Fibroblast of lung (primary cell): ENCODE measurements at regions not wholly inside any gene's neighbourhood (a gene's known extent, or its start where the extent isn't known, plus 50 kb on each side); places are given as distances from the start of the nearest gene placed in this dataset.
A peak's percentile ranks its signal among the peaks of the same experiment; 100 is the strongest.

Source experiments
- DNase-seq, 2 donors: peaks; one replicate each; pipeline versions ENCODE4 v3.0.0 to v3.0.0-alpha.2; 2010; ENCODE audit warnings: low read depth in 2 of 2
- H2AFZ ChIP-seq: 2 replicates; pipeline ENCODE4 v1.5.1; 2012; ENCODE audit warnings: low read length, control low read depth, inconsistent platforms
- H3K27ac ChIP-seq: 2 replicates; pipeline ENCODE4 v1.5.1; 2011; ENCODE audit warnings: low read length, control low read depth; ENCODE audit not compliant: insufficient read depth
- H3K27me3 ChIP-seq: 2 replicates; pipeline ENCODE4 v1.5.1; 2011; ENCODE audit warnings: mild to moderate bottlenecking, low read length; ENCODE audit not compliant: control insufficient read depth, insufficient read depth
- H3K36me3 ChIP-seq: 2 replicates; pipeline ENCODE4 v1.5.1; 2011; ENCODE audit warnings: low read length; ENCODE audit not compliant: control insufficient read depth, insufficient read depth
- H3K4me1 ChIP-seq: 2 replicates; pipeline ENCODE4 v1.5.1; 2011; ENCODE audit warnings: low read length; ENCODE audit not compliant: control insufficient read depth, insufficient read depth; ENCODE audit errors: extremely low read depth
- H3K4me2 ChIP-seq: 2 replicates; pipeline ENCODE4 v1.5.1; 2011; ENCODE audit warnings: low read length, control low read depth; ENCODE audit not compliant: insufficient read depth; ENCODE audit errors: extremely low read depth
- H3K4me3 ChIP-seq, 4 experiments: fragments of 200-600 bp in 1 of 4; sonication (generic) in 1 of 4; replicated peaks in 1 of 4; 2 replicates each; pipeline ENCODE4 v1.5.1; 2011 to 2016; ENCODE audit warnings: low read length in 4 of 4, low read depth in 3 of 4, mild to moderate bottlenecking in 3 of 4, control low read depth in 2 of 4, inconsistent platforms in 1 of 4, mixed read lengths in 1 of 4; ENCODE audit not compliant: insufficient read depth in 1 of 4; ENCODE audit errors: control extremely low read depth in 1 of 4
- H3K79me2 ChIP-seq: 2 replicates; pipeline ENCODE4 v1.5.1; 2012; ENCODE audit warnings: mild to moderate bottlenecking, low read length, inconsistent platforms; ENCODE audit not compliant: control insufficient read depth, insufficient read depth
- H3K9ac ChIP-seq: 2 replicates; pipeline ENCODE4 v1.5.1; 2011; ENCODE audit warnings: mild to moderate bottlenecking, low read length, control low read depth; ENCODE audit not compliant: insufficient read depth
- H3K9me3 ChIP-seq: 2 replicates; pipeline ENCODE4 v1.5.1; 2012; ENCODE audit warnings: low read depth, low read length; ENCODE audit not compliant: control insufficient read depth, insufficient read depth
- H4K20me1 ChIP-seq: 2 replicates; pipeline ENCODE4 v1.5.1; 2011; ENCODE audit warnings: low read length; ENCODE audit not compliant: control insufficient read depth, insufficient read depth; ENCODE audit errors: extremely low read depth
- CTCF ChIP-seq, 2 donors: IDR thresholded peaks in 1 of 2; conservative IDR thresholded peaks in 1 of 2; 1 replicate in 1 of 2; 2 replicates in 1 of 2; pipeline ENCODE4 v1.5.1; 2011 to 2012; ENCODE audit warnings: low read length in 2 of 2, control low read depth in 1 of 2, inconsistent platforms in 1 of 2, low read depth in 1 of 2, mild to moderate bottlenecking in 1 of 2
- EZH2 ChIP-seq: IDR thresholded peaks from 2 replicates; pipeline ENCODE4 v1.5.1; 2012; ENCODE audit warnings: low read length, control low read depth, mild to moderate bottlenecking; ENCODE audit errors: missing control alignments

- TF ChIP-seq EZH2 (no peak), CTCF (conservative IDR thresholded peaks at IDR 0.05 in 1 of 2, IDR thresholded peaks at IDR 0.05 in 1 of 2; ENCODE audit: low read depth in 1 of 2, low read length in 2 of 2) (peak in 1 of 2 donors; percentile 17)
- H3K27me3 ChIP-seq = no peaks in the 10 kb centered on the region
- H4K20me1 ChIP-seq = no peaks in the 10 kb centered on the region
- H3K9me3 ChIP-seq = no peaks in the 10 kb centered on the region
- no peak overlapping the region for H3K4me2 ChIP-seq
- no peaks in the 10 kb centered on the region for H3K79me2 ChIP-seq
- peak in 1 of 2 donors; percentile 8 for DNase-seq
- H3K4me3 ChIP-seq = no peak overlapping the region
- no peaks in the 10 kb centered on the region for H3K36me3 ChIP-seq
- H3K9ac ChIP-seq = no peak overlapping the region
- H3K4me1 ChIP-seq = no peaks in the 10 kb centered on the region
- H3K27ac ChIP-seq = no peak overlapping the region
- H2AFZ ChIP-seq = no peak overlapping the region
These were observed 84.2 kb upstream of the SEC11C start for GRCh38 chr18:59055345-59056032.

GRCh38 chr18:59056706-59057492, 82.8 kb upstream of the SEC11C start:
- Histone ChIP-seq H3K4me3 (no peak overlapping the region), H2AFZ (no peak overlapping the region), H3K4me1 (no peaks in the 10 kb centered on the region), H3K4me2 (no peak overlapping the region), H3K9ac (no peak overlapping the region), H3K27ac (no peak overlapping the region), H4K20me1 (no peaks in the 10 kb centered on the region), H3K79me2 (no peaks in the 10 kb centered on the region), H3K9me3 (no peaks in the 10 kb centered on the region), H3K27me3 (no peaks in the 10 kb centered on the region), H3K36me3 (no peaks in the 10 kb centered on the region)
- DNase-seq = peak; percentile 54 to 73
- TF ChIP-seq CTCF (conservative IDR thresholded peaks at IDR 0.05 in 1 of 2, IDR thresholded peaks at IDR 0.05 in 1 of 2; ENCODE audit: low read depth in 1 of 2, low read length in 2 of 2) = peak; percentile 67 to 95
- TF ChIP-seq EZH2 = no peak

GRCh38 chr18:59057493-59057795, 82.2 kb upstream of the SEC11C start:
- no peak for TF ChIP-seq CTCF (conservative IDR thresholded peaks at IDR 0.05 in 1 of 2, IDR thresholded peaks at IDR 0.05 in 1 of 2; ENCODE audit: low read depth in 1 of 2, low read length in 2 of 2)
- no peak for TF ChIP-seq EZH2
- Histone ChIP-seq H3K27ac (no peak overlapping the region), H3K36me3 (no peaks in the 10 kb centered on the region), H3K9ac (no peak overlapping the region), H4K20me1 (no peaks in the 10 kb centered on the region), H3K27me3 (no peaks in the 10 kb centered on the region), H3K4me2 (no peak overlapping the region), H3K4me3 (no peak overlapping the region), H3K79me2 (no peaks in the 10 kb centered on the region), H3K9me3 (no peaks in the 10 kb centered on the region), H3K4me1 (no peaks in the 10 kb centered on the region), H2AFZ (no peak overlapping the region)
- DNase-seq = no peak
